GM12878 (cell line): ENCODE measurements at regions not wholly inside any gene's neighbourhood (a gene's known extent, or its start where the extent isn't known, plus 50 kb on each side); places are given as distances from the start of the nearest gene placed in this dataset.

Experiments
- ATAC-seq: fragments of 200-7000 bp; cut with Tn5 transposase; 3 replicates; pipeline ENCODE4 v1.9.1; 2020; ENCODE audit warnings: mild to moderate bottlenecking, moderate library complexity
- BruUV-seq: library from RNA; stranded (reverse); fragments of 400-500 nt; replicated peaks from 2 replicates; lab custom pipeline; 2021; lab: Mats Ljungman, UMichigan
- CTCF ChIA-PET: fragments of 300-600 bp; sonication (Branson Sonifier 250); formaldehyde crosslinking; extraction: SDS; loops from one replicate; lab custom pipeline; 2021; ENCODE audit warnings: inconsistent platforms; lab: Yijun Ruan, JAX
- POLR2A ChIA-PET: fragments of 350-600 bp; formaldehyde crosslinking; extraction: SDS; loops from one replicate; lab custom pipeline; 2021; ENCODE audit warnings: inconsistent platforms; lab: Charles Lee
- RAD21 ChIA-PET: fragments of 300-600 bp; sonication (Branson Sonifier 250); formaldehyde crosslinking; loops from one replicate; lab custom pipeline; 2023; ENCODE audit warnings: antibody characterized with exemption; ENCODE audit not compliant: unreplicated experiment; lab: Charles Lee
- SMC1A ChIA-PET: fragments of 300-600 bp; sonication (Branson Sonifier 250); formaldehyde crosslinking; loops from one replicate; lab custom pipeline; 2023; ENCODE audit not compliant: unreplicated experiment, uncharacterized antibody; lab: Charles Lee
- DNase-seq: peaks from one replicate; pipeline ENCODE4 v3.0.0-alpha.2; 2011; ENCODE audit warnings: low read depth, low spot score
- FAIRE-seq: peaks from 3 replicates; lab custom pipeline; 2011; peaks lifted over from hg19 to GRCh38; lab: Jason Lieb, UNC
- H2AFZ ChIP-seq: 2 replicates; pipeline ENCODE4 v1.6.0; 2011; ENCODE audit warnings: low read depth, low read length, control low read depth; ENCODE audit not compliant: control insufficient read depth
- H3K27ac ChIP-seq: 2 replicates; pipeline ENCODE4 v1.5.1; 2011; ENCODE audit warnings: control low read depth; ENCODE audit not compliant: control insufficient read depth, insufficient read depth
- H3K27me3 ChIP-seq, 2 experiments: replicated peaks in 1 of 2; 2 replicates each; pipeline versions ENCODE4 v1.6.0 to v1.6.1; 2011; ENCODE audit warnings: low read length in 1 of 2; ENCODE audit not compliant: control insufficient read depth in 2 of 2, insufficient read depth in 2 of 2
- H3K36me3 ChIP-seq, 2 experiments: 2 replicates each; pipeline ENCODE4 v1.5.1; 2011; ENCODE audit warnings: low read length in 1 of 2; ENCODE audit not compliant: control insufficient read depth in 2 of 2, insufficient read depth in 2 of 2
- H3K4me1 ChIP-seq: 2 replicates; pipeline ENCODE4 v1.6.1; 2011; ENCODE audit warnings: mild to moderate bottlenecking, low read length, moderate library complexity, mixed read lengths; ENCODE audit not compliant: control insufficient read depth, insufficient read depth
- H3K4me2 ChIP-seq: 2 replicates; pipeline ENCODE4 v1.6.0; 2011; ENCODE audit warnings: control low read depth; ENCODE audit not compliant: control insufficient read depth, insufficient read depth
- H3K4me3 ChIP-seq: fragments of 200-600 bp; sonication (generic); 2 replicates; pipeline ENCODE4 v1.5.1; 2016
- H3K79me2 ChIP-seq: 2 replicates; pipeline ENCODE4 v1.6.0; 2011; ENCODE audit warnings: low read length; ENCODE audit not compliant: control insufficient read depth, insufficient read depth
- H3K9ac ChIP-seq: 2 replicates; pipeline ENCODE4 v1.8.0; 2011; ENCODE audit warnings: low read length, control low read depth, mixed read lengths; ENCODE audit not compliant: control insufficient read depth, insufficient read depth
- H3K9me3 ChIP-seq: replicated peaks from 3 replicates; pipeline ENCODE4 v1.5.1; 2011; ENCODE audit warnings: mild to moderate bottlenecking, low read length; ENCODE audit not compliant: control insufficient read depth, insufficient read depth
- H4K20me1 ChIP-seq: 2 replicates; pipeline ENCODE4 v1.6.0; 2011; ENCODE audit not compliant: control insufficient read depth, insufficient read depth
- ATF7 ChIP-seq: fragments of 450-650 bp; IDR thresholded peaks from 2 replicates; pipeline ENCODE4 v1.6.1; 2016; ENCODE audit warnings: low read depth, mild to moderate bottlenecking
- BHLHE40 ChIP-seq, 2 experiments: fragments of 450-650 bp in 1 of 2; IDR thresholded peaks; 2 replicates each; pipeline ENCODE4 v1.6.1; 2011 to 2017; ENCODE audit warnings: low read depth in 2 of 2, borderline replicate concordance in 1 of 2, improper control_type of control experiment in 1 of 2, low read length in 1 of 2, mild to moderate bottlenecking in 1 of 2
- CEBPB ChIP-seq, 2 experiments: fragments of 150-350 bp in 1 of 2; IDR thresholded peaks; 2 replicates each; pipeline ENCODE4 v1.6.1; 2012 to 2014; ENCODE audit warnings: low read depth in 2 of 2, low read length in 2 of 2, borderline replicate concordance in 1 of 2, inconsistent platforms in 1 of 2
- POLR2AphosphoS2 ChIP-seq: IDR thresholded peaks from 2 replicates; pipeline ENCODE4 v1.6.1; 2011; ENCODE audit warnings: low read depth, mild to moderate bottlenecking, low read length, improper control_type of control experiment, moderate library complexity
- RELA ChIP-seq: fragments of 450-650 bp; IDR thresholded peaks from 2 replicates; pipeline ENCODE4 v1.8.0; 2014; ENCODE audit warnings: borderline replicate concordance; ENCODE audit not compliant: partially characterized antibody
- SIX5 ChIP-seq: IDR thresholded peaks from 2 replicates; pipeline ENCODE4 v1.6.1; 2011; ENCODE audit warnings: mild to moderate bottlenecking, low read depth, low read length, moderate library complexity; ENCODE audit not compliant: severe bottlenecking
- ZBED1 ChIP-seq: IDR thresholded peaks from 2 replicates; pipeline ENCODE4 v1.6.1; 2016; ENCODE audit warnings: borderline replicate concordance
- ZBTB11 ChIP-seq: fragments of 450-650 bp; formaldehyde crosslinking; IDR thresholded peaks from 2 replicates; pipeline ENCODE4 v1.5.0; 2022; ENCODE audit warnings: mild to moderate bottlenecking, missing genetic modification characterization
- WGBS: methylation state at CpG from one replicate; pipeline ENCODE4 v1.1.6; 2016; ENCODE audit warnings: low lambda C conversion rate; ENCODE audit not compliant: insufficient replicate concordance, insufficient coverage; ENCODE audit errors: missing lambda C conversion rate; 5-methylcytosine and 5-hydroxymethylcytosine counted together
- in situ Hi-C: fragments of 300-500 bp; cut with MboI; formaldehyde crosslinking; loops from 9 replicates; pipeline ENCODE4 v1.14.3; 2018; ENCODE audit warnings: mixed read lengths
- intact Hi-C: fragments of 100-400 bp; cut with micrococcal nuclease; formaldehyde crosslinking; loops from one replicate; pipeline ENCODE4 v1.14.2; 2022; ENCODE audit not compliant: unreplicated experiment

GRCh38 chr3:157718800-157719199, 215.6 kb upstream of the VEPH1 start:
- H3K27me3 ChIP-seq: no peaks in the 10 kb centered on the region
- WGBS: 0% methylated on average over 4 of the region's 4 CpGs
- FAIRE-seq (no peak), ATAC-seq (no peak), DNase-seq (no peak)
- RAD21 ChIA-PET: no interaction called here
- intact Hi-C loops (no loop called here), in situ Hi-C loops (no loop called here)
- H3K4me1 ChIP-seq: no peaks in the 10 kb centered on the region
- H3K79me2 ChIP-seq: no peaks in the 10 kb centered on the region
- no peak overlapping the region for H2AFZ ChIP-seq
- no peak overlapping the region for H3K27ac ChIP-seq
- POLR2A ChIA-PET: no interaction called here
- BruUV-seq: no TSS peak
- CTCF ChIA-PET: no interaction called here
- TF ChIP-seq POLR2AphosphoS2 (no peak), SIX5 (no peak), ZBTB11 (no peak), ZBED1 (no peak), CEBPB (IDR thresholded peaks at IDR 0.05; ENCODE audit: borderline replicate concordance in 1 of 2, low read depth in 2 of 2, low read length in 2 of 2) (no peak), RELA (no peak), BHLHE40 (IDR thresholded peaks at IDR 0.05; ENCODE audit: borderline replicate concordance in 1 of 2, low read depth in 2 of 2, low read length in 1 of 2) (no peak), ATF7 (no peak)
- SMC1A ChIA-PET: interaction anchor here (0.6 kb wide), 1 partner anchor 74 kb away, joined by 3 read pairs; no protein-coding TSS in a partner anchor
- no peaks in the 10 kb centered on the region for H3K9me3 ChIP-seq
- H3K36me3 ChIP-seq: no peaks in the 10 kb centered on the region
- H4K20me1 ChIP-seq: no peaks in the 10 kb centered on the region
- no peak overlapping the region for H3K9ac ChIP-seq
- no peak overlapping the region for H3K4me2 ChIP-seq
- H3K4me3 ChIP-seq: no peak overlapping the region
